ENCODE measurements at regions not wholly inside any gene's neighbourhood (a gene's known extent, or its start where the extent isn't known, plus 50 kb on each side); places are given as distances from the start of the nearest gene placed in this dataset.

- WGBS, 2 experiments (ENCODE audit: extremely low coverage in 2 of 2, insufficient read length in 1 of 2), result no CpG with 5 or more reads among the region's 1 CpG
- ChIA-PET POLR2A (ENCODE audit: unreplicated experiment) (no interaction called here), CTCF (no interaction called here)
- H2AK5ac ChIP-seq (ENCODE audit: low read depth, low read length), result no peak overlapping the region
- peaks cover 10% of the 10 kb centered on the region for H3K9me3 ChIP-seq (ENCODE audit: control insufficient read depth, insufficient read depth, low read length)
- H3K36me3 ChIP-seq (ENCODE audit: control insufficient read depth, insufficient read depth, low read length), result no peaks in the 10 kb centered on the region
- H3K18ac ChIP-seq (ENCODE audit: low read depth, low read length), result no peak overlapping the region
- ATAC-seq (ENCODE audit: low read depth), result no peak
- intact Hi-C loops (cut with micrococcal nuclease) (no loop called here), in situ Hi-C loops (cut with MboI; ENCODE audit: low sequenced_read_pairs) (no loop called here), dilution Hi-C loops (cut with HindIII; ENCODE audit: low sequenced_read_pairs, unreplicated experiment) (no loop called here)
- no peak overlapping the region for H2BK120ac ChIP-seq (ENCODE audit: low read depth, low read length)
- H3K23ac ChIP-seq (ENCODE audit: low read depth, low read length), result no peak overlapping the region
- no peaks in the 10 kb centered on the region for H3K79me1 ChIP-seq (ENCODE audit: low read depth in 1 of 2, low read length in 2 of 2)
- DNase-seq, result no peak
- H4K5ac ChIP-seq (ENCODE audit: low read depth, low read length), result no peak overlapping the region
- BruUV-seq (replicated peaks), result no TSS peak
- no peak overlapping the region for H2AFZ ChIP-seq (replicated peaks; ENCODE audit: low read length, poor library complexity)
- no peaks in the 10 kb centered on the region for H3K27me3 ChIP-seq (ENCODE audit: control insufficient read depth, insufficient read depth, low read length)
- no peak overlapping the region for H3K56ac ChIP-seq (ENCODE audit: extremely low read depth, insufficient read depth, low read length)
- no peak overlapping the region for H2BK5ac ChIP-seq (ENCODE audit: low read depth, low read length, poor library complexity, severe bottlenecking)
- H3K27ac ChIP-seq (ENCODE audit: insufficient read depth, low read length), result no peak overlapping the region
- no peaks in the 10 kb centered on the region for H3K4me1 ChIP-seq (ENCODE audit: control insufficient read depth, insufficient read depth, low read length)
- no peak overlapping the region for H3K14ac ChIP-seq (replicated peaks; ENCODE audit: low read depth, low read length)
- no peak overlapping the region for H2AK9ac ChIP-seq (replicated peaks; ENCODE audit: low read depth, low read length, poor library complexity)
- no peak overlapping the region for H2BK20ac ChIP-seq (ENCODE audit: low read depth, low read length)
- TF ChIP-seq CEBPB (IDR thresholded peaks at IDR 0.05; ENCODE audit: low read depth, low read length) (no peak), MXI1 (IDR thresholded peaks at IDR 0.05; ENCODE audit: borderline replicate concordance, low read depth, low read length) (no peak), RCOR1 (IDR thresholded peaks at IDR 0.05; ENCODE audit: insufficient replicate concordance, low read length) (no peak), POLR2A (IDR thresholded peaks at IDR 0.05; ENCODE audit: low read depth, low read length) (no peak), RFX5 (IDR thresholded peaks at IDR 0.05; ENCODE audit: low read depth, low read length) (no peak), FOS (IDR thresholded peaks at IDR 0.05; ENCODE audit: low read depth, low read length) (no peak)
- no peak overlapping the region for H3K4me3 ChIP-seq (ENCODE audit: insufficient read depth, low read depth, low read length)
- H3K4me2 ChIP-seq (ENCODE audit: low read depth, low read length), result no peak overlapping the region
- no peak overlapping the region for H3K9ac ChIP-seq (ENCODE audit: low read depth, low read length)
- no peaks in the 10 kb centered on the region for H4K20me1 ChIP-seq (ENCODE audit: insufficient read depth, low read length)
- H4K8ac ChIP-seq (ENCODE audit: low read depth in 2 of 2, low read length in 2 of 2), result no peak overlapping the region
- H3K4ac ChIP-seq (ENCODE audit: low read depth, low read length), result no peak overlapping the region
- no peak overlapping the region for H2BK15ac ChIP-seq (ENCODE audit: low read depth, low read length)
- H3K9me1 ChIP-seq (ENCODE audit: insufficient read depth, low read length), result no peaks in the 10 kb centered on the region
- no peak overlapping the region for H4K91ac ChIP-seq (ENCODE audit: insufficient read depth, low read depth, low read length)
These were observed 385.9 kb downstream of the MAN2A1 start for GRCh38 chr5:110075656-110076055.

All from IMR-90 (cell line).